Epithelial cell of proximal tubule (primary cell): ENCODE measurements at regions not wholly inside any gene's neighbourhood (a gene's known extent, or its start where the extent isn't known, plus 50 kb on each side); places are given as distances from the start of the nearest gene placed in this dataset.

Experiments
- DNase-seq: peaks from one replicate; pipeline ENCODE4 v3.0.0-alpha.2; 2011; ENCODE audit warnings: low read depth
- H3K4me3 ChIP-seq: 2 replicates; pipeline ENCODE4 v1.5.1; 2011; ENCODE audit warnings: low read depth, mild to moderate bottlenecking, low read length
- CTCF ChIP-seq: conservative IDR thresholded peaks from 2 replicates; pipeline ENCODE4 v1.5.1; 2012; ENCODE audit warnings: low read depth, mild to moderate bottlenecking, low read length

GRCh38 chr1:219433001-219433400 is 179.9 kb downstream of the ZC3H11B start:
- TF ChIP-seq CTCF = no peak
- no peak for DNase-seq
- no peak overlapping the region for H3K4me3 ChIP-seq

DNA sequence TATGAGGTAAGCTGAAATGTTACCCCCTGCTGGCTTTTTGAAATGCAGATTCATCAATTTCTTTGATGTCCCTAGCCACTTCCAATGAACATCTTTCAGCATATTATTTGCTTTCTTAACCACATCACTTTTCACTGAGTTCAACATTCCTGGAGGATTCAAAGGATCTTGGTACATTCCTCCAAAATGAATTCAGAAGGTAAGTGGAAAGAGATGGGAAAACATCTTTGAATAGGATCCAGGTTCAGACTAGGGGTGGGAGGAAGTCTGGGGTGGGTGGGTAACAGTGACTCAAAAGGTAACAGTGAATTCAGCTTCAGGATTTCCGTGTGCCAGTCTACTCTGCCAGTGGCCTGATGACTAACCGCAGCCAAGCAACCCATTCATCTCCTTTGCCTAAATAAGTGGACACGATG is 180.7 kb downstream of the ZC3H11B start:
- no peak for TF ChIP-seq CTCF
- DNase-seq = no peak
- H3K4me3 ChIP-seq = no peak overlapping the region

DNA sequence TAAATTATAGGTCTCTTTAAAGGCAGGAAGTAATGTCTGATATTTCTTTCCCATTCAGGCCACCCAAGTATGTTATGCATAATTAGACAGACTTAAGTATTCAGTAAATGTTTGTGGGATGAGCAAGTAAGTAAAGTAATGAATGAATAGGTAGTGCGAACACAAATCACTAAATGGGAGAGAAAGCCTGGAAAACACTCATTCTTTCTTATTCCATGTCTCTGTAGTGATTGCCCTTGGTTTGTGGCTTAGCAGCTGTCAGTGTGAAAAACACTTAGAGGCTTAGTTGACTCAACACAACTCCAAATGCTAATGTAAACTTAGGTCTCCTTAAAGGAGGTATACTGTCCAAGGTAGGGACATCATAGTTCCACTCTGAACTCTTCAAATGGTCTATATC is 182.5 kb downstream of the ZC3H11B start:
- no peak overlapping the region for H3K4me3 ChIP-seq
- no peak for TF ChIP-seq CTCF
- DNase-seq = no peak

GRCh38 chr1:219428651-219429050 is 184.3 kb downstream of the ZC3H11B start:
- no peak overlapping the region for H3K4me3 ChIP-seq
- no peak for TF ChIP-seq CTCF
- no peak for DNase-seq

GRCh38 chr1:219427989-219428388 is 184.9 kb downstream of the ZC3H11B start:
- no peak for TF ChIP-seq CTCF
- no peak for DNase-seq
- no peak overlapping the region for H3K4me3 ChIP-seq

DNA sequence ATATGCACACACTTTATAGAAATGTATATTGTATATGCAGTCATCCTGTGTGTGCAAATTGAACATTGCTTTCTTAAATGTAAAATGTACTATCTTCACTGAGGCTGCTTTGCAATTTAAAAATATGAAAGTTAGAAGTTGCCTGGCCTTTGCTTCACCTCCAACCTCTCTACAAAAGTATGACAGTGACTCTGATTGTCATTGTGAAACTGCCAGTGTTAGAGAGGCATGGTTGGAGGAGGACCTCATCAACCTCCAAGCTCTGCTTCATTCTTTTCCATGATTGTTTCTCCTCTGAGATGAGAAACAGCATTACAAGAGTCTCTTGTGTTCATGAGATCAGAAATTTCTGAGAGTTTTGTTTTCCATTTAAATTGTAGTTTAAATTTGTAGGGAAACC is 185.5 kb downstream of the ZC3H11B start:
- no peak for TF ChIP-seq CTCF
- no peak for DNase-seq
- H3K4me3 ChIP-seq = no peak overlapping the region

DNA sequence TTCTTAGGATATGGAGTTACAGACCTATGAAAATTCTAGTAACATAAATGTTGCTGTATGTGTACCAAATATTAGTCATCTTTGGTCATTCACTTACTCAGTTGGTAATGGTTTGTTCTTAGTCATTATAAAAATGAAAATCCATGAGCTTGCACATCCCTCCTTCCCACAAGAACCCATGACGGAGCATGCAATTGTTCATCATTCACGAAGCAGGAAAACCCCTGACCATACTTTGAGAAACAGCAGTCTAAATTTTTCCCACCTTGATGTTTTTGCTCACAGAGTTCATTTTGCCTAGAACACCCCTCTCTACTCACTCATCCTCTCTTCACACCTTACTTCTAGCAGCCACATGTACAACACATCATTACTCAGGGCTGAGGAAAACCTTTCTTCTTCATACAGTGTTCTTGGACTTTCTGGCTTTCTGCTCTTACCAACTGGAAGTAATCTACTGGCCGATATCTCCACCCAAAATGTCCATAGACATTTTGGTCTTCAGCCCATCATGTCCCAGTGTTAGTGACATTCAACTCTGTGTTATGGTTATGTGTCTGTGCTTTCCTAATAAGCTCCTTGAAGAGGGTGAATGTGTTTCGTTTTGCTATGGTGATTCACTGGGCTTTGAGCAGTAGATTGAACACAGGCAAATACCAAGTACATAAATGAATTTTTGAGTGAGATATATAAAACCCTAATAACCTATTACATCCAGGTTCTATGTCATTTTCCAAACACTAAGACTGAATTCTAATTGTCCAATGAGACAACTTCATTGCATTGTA is 189.9 kb downstream of the ZC3H11B start:
- TF ChIP-seq CTCF = no peak
- no peak overlapping the region for H3K4me3 ChIP-seq
- no peak for DNase-seq
